IPS-18c (cell line): ENCODE measurements at regions not wholly inside any gene's neighbourhood (a gene's known extent, or its start where the extent isn't known, plus 50 kb on each side); places are given as distances from the start of the nearest gene placed in this dataset.

Experiments used
- H3K4me3 ChIP-seq: 2 replicates; pipeline ENCODE4 v1.7.0; 2013; ENCODE audit warnings: low read depth, mild to moderate bottlenecking, low read length, moderate library complexity; ENCODE audit not compliant: insufficient read depth
- H3K9me3 ChIP-seq: one replicate; pipeline ENCODE4 v1.6.1; 2013; ENCODE audit warnings: mild to moderate bottlenecking, low read length, moderate library complexity; ENCODE audit not compliant: control insufficient read depth, insufficient read depth

GRCh38 chr5:164652276-164652660 is 1146.8 kb downstream of the MAT2B start:
- no peak overlapping the region for H3K4me3 ChIP-seq
- no peaks in the 10 kb centered on the region for H3K9me3 ChIP-seq

DNA sequence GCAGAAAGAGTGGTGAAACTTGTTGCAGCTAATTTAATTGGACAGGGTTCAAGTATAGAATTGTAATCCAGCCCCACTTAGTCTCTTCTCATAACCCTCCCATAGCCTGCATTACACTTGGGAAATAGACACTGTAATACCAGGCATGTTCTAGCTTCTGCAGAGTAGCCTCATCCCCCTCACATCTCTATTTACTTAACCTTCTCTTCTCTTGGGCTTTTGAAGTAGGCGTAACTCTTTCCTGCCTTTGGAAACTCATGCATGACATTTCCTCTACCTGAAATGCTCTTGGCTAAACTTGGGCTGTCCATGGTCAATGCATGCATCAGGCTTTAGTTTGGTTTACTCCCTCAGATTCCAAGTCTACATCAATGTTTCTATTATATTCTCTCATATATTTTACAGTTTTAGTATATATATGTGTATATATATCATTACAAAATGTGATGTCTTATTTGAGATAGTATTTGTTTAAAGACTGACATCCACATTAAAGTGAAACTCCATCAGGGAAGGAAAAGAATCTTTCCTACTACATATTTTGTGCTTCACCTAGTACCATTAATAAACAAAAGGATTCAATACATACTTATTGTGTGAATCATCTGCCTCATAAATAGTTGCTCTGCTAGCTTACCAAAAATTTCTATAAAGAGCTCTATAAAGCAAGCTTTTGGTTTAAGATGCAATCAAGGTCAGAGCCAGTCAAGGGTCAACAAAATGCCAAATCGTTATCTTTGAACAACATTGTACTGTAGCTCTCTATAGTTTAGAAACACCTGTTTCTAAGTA is 1158.0 kb downstream of the MAT2B start:
- no peaks in the 10 kb centered on the region for H3K9me3 ChIP-seq
- no peak overlapping the region for H3K4me3 ChIP-seq

GRCh38 chr5:164671640-164672039 is 1166.2 kb downstream of the MAT2B start:
- Histone ChIP-seq H3K4me3 (no peak overlapping the region), H3K9me3 (no peaks in the 10 kb centered on the region)

- H3K4me3 ChIP-seq, result no peak overlapping the region
- no peaks in the 10 kb centered on the region for H3K9me3 ChIP-seq
These were observed 1166.8 kb downstream of the MAT2B start for GRCh38 chr5:164672205-164672604.

DNA sequence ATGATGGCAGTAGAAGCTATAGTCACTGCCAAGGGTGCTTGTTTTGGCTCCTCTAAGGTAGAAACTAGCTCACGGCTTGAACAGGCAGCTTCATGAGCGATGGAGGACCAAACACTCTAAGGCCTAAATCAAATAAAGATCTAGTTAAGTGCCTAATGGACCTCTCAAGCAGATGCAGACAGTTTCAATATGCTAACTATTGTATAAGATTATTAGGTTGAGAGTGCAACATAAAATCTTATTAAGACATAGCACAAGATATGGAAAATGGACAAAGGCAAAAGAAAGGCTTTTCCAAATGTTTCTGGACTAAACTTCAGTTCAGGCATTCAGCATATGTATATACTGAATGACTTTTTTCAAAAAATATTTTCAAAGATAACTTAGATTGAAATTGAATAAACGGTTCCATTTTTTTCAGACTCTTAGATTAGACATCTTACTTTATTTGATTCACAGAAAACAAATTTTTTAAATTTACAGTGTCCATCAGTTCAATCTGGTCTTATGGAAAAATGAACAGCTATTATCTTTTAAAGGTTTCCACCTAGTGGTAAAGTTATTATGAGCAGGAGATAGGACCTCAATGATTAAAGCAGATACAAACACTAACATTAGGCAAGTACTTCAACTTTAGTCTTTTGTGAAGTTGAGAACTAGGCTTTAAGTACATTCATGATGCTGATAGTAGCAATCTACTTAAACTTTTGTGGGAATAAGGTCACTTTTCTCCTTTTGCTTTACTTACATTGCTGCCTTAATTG is 1167.7 kb downstream of the MAT2B start:
- no peaks in the 10 kb centered on the region for H3K9me3 ChIP-seq
- no peak overlapping the region for H3K4me3 ChIP-seq

- no peaks in the 10 kb centered on the region for H3K9me3 ChIP-seq
- H3K4me3 ChIP-seq, result no peak overlapping the region
These were observed 1174.0 kb downstream of the MAT2B start for GRCh38 chr5:164679461-164679860.

GRCh38 chr5:164680216-164680615 is 1174.8 kb downstream of the MAT2B start:
- Histone ChIP-seq H3K4me3 (no peak overlapping the region), H3K9me3 (no peaks in the 10 kb centered on the region)

DNA sequence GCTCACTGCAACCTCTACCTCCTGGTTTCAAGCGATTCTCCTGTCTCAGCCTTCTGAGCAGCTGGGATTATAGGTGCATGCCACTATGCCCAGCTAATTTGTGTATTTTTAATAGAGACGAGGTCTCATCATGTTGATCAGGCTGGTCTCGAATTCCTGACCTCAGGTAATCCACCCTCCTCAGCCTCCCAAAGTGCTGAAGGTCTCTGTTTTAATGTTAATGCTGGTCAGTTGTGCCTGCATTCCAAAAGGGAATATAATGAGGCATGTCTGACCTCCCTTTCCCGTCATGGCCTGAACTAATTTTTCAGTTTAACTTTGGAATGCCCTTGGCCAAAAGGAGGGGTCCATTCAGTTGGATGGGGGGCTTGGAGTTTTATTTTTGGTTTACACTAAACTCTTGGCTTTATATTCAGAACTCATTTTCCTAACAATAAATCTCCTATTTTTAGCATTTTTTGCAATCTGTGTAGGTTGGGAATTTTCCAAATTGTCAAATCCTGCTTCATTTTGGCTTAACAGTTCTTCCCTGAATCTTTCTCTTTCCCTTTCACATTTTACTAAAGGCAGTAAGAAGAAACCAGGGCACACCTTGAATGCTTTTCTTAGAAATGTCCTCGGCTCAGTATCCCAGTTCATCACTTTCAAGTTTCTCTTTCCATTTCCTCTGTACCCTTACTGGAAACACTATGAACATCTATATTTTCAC is 1175.5 kb downstream of the MAT2B start:
- H3K9me3 ChIP-seq, result no peaks in the 10 kb centered on the region
- no peak overlapping the region for H3K4me3 ChIP-seq

DNA sequence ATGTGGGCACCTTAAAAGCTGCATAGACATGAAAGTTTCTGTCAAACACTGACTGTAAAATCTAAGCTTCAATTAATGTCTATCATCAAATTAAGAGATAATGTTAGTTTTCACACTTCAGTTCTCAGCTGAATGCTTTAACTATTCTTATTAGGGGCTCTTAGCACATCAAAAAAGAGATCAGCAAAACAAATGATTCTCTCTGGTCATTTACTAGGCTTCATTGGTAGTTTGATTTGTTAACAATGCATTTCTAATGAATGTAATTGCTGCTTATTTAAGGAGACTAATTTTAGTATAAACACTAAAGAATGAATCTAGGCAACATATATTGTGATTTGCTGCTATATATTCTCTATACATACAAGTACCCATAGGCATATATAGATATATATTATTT is 1182.0 kb downstream of the MAT2B start:
- Histone ChIP-seq H3K9me3 (no peaks in the 10 kb centered on the region), H3K4me3 (no peak overlapping the region)

DNA sequence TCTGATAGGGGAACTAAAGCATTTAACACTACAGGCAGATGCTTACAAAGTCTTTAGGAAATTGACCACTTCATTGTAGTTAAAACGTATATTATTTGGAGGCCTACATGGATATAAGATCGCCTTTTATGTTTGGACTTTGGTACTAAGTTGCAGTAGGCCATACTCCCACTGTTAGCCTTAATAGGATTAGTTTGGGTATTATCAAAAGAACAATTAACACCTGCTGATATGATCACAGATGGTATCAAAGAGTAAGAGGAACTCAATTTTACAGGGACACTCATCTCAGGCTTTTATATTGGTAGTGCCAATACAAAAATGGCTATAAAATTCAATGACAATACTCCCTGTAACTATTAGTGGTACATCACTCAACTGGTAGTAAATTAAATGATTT is 1183.0 kb downstream of the MAT2B start:
- Histone ChIP-seq H3K9me3 (no peaks in the 10 kb centered on the region), H3K4me3 (no peak overlapping the region)

DNA sequence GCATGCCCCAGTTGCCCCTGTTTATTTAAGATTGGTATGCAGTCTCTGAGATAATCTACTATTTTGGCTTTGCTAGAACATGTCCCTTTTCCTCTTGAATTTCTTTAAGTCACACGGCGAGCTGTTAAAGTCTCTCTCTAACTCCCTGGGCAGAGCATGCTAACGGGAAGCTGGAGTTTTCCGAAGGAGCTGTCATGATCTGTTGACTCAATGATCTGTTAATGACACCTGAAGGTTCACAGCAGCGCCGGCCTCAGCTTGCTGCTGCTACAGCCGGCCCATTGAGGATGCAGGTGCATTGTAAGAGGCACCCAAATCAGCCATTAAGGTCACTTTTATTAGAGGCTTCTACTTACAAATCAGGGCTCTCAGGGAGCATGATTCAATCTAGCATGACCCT is 1203.4 kb downstream of the MAT2B start:
- no peaks in the 10 kb centered on the region for H3K9me3 ChIP-seq
- H3K4me3 ChIP-seq, result no peak overlapping the region

DNA sequence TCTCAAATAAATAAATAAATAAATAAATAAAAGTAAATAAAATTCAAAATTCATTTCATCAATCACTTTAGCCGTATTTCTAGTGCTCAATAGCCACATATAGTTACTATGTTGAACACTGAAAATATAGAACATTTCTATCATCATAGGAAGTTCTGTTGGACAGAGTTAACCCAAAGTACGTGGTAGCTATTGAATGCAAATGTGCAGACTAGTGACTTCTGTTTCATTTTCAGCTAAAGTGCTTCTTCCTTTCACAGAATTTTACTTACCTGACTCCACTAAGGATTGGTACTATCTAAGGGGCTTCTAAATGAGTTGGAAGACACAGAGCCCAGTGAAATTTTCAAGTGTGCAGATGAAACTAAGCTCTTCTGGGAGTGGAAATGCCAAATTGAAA is 1208.3 kb downstream of the MAT2B start:
- H3K4me3 ChIP-seq, result no peak overlapping the region
- no peaks in the 10 kb centered on the region for H3K9me3 ChIP-seq

- H3K9me3 ChIP-seq, result no peaks in the 10 kb centered on the region
- H3K4me3 ChIP-seq, result no peak overlapping the region
These were observed 1215.7 kb downstream of the MAT2B start for GRCh38 chr5:164721116-164721515.

- no peak overlapping the region for H3K4me3 ChIP-seq
- H3K9me3 ChIP-seq, result no peaks in the 10 kb centered on the region
These were observed 1216.2 kb downstream of the MAT2B start for GRCh38 chr5:164721656-164722055.

DNA sequence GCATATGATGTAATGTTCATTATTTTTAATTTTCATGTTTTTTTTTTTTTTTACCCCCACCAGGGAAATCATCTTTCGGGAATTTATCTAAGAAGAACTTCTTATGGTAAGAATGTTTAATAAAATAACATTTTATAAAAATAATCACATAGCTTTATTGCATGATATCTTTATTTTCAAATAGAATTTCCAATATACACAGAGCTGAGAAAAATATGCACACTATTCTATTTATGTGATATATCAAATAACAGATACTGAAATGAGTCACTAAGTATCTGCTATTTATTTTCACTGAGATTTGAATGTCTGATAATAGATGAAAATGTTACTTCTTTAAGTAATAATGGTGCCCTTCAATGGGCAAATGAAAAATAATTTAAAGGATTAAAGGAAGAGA is 1217.3 kb downstream of the MAT2B start:
- Histone ChIP-seq H3K4me3 (no peak overlapping the region), H3K9me3 (no peaks in the 10 kb centered on the region)

GRCh38 chr5:164727012-164727411 is 1221.6 kb downstream of the MAT2B start:
- Histone ChIP-seq H3K4me3 (no peak overlapping the region), H3K9me3 (no peaks in the 10 kb centered on the region)

- no peak overlapping the region for H3K4me3 ChIP-seq
These were observed 1223.3 kb downstream of the MAT2B start for GRCh38 chr5:164728733-164729132.

GRCh38 chr5:164735334-164735733 is 1229.9 kb downstream of the MAT2B start:
- no peaks in the 10 kb centered on the region for H3K9me3 ChIP-seq

More at GRCh38 chr5:164728733-164729132, 1223.3 kb downstream of the MAT2B start:
- no peaks in the 10 kb centered on the region for H3K9me3 ChIP-seq

More at GRCh38 chr5:164735334-164735733, 1229.9 kb downstream of the MAT2B start:
- H3K4me3 ChIP-seq, result no peak overlapping the region
